T-helper 2 cell (primary cell): ENCODE measurements at regions not wholly inside any gene's neighbourhood (a gene's known extent, or its start where the extent isn't known, plus 50 kb on each side); places are given as distances from the start of the nearest gene placed in this dataset.

Experiments used
- DNase-seq, 5 experiments: peaks; one replicate each; pipeline versions ENCODE4 v3.0.0 to v3.0.0-alpha.2; 2012 to 2022

- DNase-seq, result no peak
These were observed 105.5 kb upstream of the CPLX2 start for GRCh38 chr5:175765858-175766257.

DNA sequence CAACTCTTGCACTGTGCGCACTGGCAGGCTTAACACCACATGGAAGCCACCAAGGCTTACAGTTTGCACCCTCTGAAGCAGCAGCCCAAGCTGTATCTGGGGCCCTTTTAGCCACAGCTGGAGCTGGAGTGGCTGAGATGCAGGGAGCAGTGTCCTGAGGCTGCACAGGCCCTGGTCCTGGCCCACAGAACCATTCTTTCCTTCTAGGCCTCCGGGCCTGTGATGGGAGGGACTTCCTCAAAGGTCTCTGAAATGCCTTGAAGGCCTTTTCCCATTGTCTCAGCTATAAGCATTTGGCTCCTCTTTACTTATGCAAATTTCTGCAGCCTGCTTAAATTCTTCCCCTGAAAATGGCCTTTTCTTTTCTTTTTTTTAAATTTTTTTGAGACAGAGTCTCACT lies 104.4 kb upstream of the CPLX2 start:
- no peak for DNase-seq

DNA sequence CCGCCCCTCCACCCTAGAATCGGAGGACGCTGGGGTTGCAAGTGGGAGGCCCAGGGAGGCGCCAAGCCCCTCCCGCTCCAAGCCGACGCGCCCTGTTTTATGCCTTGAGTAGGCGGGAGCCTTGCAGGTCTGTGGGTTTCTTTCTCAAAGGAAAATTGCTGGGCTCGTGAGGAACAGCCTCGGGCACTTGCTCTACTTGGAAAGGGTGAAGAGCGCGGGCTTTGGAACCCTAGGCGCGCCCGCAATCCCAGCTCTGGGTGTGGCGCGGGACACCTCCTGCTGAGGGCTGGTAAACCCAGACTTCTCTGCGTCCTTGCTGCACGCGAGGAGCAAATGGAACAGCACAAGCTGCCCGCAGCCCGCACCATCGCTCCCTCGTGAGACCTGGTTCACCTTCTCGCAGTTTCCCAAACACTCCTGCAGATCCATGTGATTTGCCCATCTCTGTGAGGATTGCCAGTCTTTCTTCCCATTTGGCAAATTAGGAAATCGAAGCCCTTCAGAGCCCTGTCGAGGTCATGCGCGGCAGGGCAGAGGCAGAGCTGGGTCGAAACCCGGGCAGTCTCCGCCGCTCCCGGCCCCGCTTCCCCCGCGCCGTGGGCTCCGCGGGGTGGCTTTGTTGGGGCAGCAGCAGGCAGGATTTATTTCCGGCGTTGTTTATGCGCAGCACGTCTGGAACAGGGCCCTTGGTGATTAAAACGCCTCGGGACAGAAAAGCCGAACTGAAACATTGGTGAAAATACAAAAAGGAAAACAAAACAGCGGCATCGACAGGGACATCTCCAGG lies 98.4 kb upstream of the CPLX2 start:
- no peak for DNase-seq

GRCh38 chr5:175773534-175774070 lies 97.8 kb upstream of the CPLX2 start:
- no peak for DNase-seq

DNA sequence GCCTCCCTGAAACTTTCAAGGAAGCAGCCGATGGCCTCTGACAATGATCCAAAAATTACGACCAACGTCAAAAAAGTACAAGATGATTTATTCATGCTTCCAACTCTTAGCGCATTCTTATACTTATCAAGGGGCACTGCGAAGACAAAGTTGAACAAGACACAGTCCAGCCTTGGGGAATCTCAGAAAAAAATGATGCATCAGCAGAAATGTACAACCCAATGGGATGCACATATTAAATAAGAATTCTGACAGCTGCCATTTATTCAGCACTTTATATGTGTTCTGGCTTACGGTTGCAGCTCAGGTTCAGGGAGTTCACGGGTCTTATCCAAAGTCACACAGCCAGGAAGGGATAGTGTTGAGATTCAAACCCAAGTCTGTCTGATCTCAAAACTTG lies 96.0 kb upstream of the CPLX2 start:
- DNase-seq, result no peak

DNA sequence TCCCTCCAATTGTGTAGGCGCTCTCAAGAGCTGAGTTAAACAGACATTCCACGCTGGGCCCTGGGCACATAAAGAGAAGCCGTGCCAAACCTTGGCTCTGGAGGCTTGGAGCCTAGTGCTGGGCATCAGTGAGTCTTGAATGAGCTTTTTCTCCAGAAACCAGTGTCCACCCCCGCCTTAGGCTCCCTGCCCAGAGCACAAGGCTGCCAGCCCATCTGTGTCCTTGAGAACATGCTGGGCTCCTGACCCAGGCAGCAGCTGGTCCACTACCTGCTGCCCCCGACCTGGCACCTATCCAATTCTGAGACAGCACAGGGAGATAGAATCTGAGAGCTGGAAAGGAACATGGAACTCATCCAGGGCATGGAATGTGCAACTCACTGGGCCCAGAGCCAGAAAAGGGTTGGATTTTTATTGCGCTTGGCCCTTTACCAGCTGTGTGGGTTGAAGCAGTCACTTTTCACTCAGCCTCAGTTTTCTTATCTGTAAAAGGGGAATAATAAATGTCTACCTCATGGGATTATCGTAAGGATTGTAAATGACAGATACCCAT lies 92.4 kb upstream of the CPLX2 start:
- DNase-seq, result no peak

- DNase-seq, result no peak
These were observed 87.6 kb upstream of the CPLX2 start for GRCh38 chr5:175783739-175784138.

- no peak for DNase-seq
These were observed 87.1 kb upstream of the CPLX2 start for GRCh38 chr5:175784230-175784629.

DNA sequence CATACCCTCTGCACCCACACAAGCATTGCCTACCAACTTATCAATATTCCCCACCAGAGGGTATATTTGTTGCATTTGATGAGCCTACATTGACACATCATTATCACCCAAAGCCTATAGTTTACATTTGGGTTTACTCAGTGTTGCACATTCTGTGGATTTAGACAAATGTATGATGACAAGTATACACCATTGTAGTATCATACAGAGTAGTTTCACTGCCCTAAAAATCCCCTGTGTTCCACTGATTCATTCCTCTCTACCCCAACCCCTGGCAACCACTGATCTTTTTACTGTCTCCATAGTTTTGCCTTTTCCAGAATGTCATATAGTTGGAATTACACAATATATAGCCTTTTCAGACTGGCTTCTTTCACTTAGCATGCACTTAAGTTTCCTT lies 85.7 kb upstream of the CPLX2 start:
- DNase-seq, result no peak

DNA sequence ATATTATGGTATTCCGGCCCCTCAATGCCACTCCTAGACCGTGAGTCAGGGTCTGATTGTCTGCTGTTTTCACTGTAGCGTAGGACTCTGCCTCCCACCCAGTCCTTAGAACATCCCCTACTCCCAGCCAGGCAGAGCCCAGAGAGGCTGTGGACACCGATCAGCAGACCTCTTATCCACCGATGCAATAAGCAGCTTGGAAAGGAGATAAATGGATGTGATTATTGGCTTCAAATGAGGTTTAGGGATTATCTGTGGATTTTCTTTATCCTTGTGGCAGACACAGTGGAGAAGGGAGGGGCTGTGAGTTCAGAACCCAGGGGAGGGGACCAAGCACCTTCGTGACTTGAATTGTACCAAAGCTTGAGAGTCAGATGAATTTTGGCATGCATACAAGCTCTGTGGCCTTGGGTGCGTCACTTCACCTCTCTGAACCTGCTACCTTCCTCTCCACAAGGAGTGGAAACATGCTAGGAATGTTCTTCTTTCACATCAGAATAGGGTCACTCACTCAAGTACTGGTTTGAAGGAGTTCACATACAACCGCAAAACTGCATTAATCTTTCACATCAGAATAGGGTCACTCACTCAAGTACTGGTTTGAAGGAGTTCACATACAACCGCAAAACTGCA lies 83.1 kb upstream of the CPLX2 start:
- no peak for DNase-seq

GRCh38 chr5:175789670-175790069 lies 81.7 kb upstream of the CPLX2 start:
- no peak for DNase-seq

DNA sequence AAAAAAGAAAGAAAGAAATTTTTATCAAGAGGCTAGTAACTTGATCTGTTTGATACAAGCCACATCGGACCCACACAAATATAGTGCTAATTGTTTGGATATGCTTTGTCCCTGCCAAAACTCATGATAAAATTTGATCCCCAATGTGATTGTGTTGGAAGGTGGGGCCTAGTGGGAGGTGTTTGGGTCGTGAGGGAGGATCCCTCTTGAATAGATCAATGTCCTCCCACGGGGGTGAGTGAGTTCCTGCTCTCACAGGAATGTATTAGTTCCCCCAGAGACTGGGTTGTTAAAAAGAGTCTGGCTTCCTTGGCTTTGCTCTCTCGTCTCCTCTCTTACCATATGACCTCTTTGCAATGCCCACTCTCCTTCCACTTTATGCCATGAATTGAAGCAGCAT lies 80.6 kb upstream of the CPLX2 start:
- DNase-seq, result no peak

- DNase-seq, result no peak
These were observed 75.4 kb upstream of the CPLX2 start for GRCh38 chr5:175795959-175796358.

DNA sequence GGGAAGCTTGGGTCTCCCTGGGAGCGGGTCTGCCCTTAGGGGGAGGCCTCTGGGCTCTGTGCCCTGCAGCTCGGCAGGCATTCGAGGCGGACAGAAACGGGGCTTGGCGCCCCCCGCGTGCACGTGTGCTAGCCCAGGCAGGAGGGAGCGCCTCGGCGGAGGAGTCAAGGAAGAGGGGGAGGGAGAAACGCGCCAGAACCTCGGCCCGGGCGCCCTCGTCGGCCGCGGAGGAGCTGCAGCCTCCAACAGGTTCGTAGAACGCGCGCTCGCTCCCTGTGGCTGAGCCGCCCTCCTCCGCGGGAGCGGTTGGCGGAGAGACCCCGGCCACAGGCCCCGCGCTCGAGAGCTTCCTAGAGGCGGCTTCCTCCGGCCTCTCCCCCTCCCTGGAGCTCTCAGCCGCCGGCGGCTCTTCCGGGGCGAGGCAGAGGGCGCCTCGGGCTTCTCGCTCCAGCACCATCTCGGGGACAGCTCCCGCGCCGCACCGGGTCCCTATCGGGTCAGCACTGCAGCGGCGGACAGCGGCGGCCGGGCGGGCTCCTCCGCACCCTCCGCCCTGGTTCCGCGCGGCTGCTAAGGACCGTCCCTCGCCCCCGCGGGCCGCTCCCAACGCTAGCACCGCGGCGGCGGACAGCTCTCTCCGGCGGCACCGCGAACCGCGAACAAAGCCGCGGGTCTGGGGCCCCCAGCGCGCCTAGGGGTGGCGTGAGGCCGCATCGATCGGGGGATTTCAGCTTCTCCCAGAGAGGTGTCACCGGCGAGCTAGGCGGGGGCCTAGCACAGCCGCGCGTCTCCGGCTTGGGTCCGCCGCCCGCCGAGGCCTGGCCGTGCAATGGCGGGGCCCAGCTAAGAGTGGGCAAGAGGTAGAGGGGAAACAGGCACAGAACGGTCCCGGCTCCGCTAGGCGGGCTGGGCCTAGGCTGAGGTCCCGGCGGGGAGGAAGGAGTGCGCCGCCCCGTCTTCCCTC lies 74.6 kb upstream of the CPLX2 start:
- DNase-seq, result peak; percentile 52 to 80 (median 67)

- DNase-seq, result no peak
These were observed 73.8 kb upstream of the CPLX2 start for GRCh38 chr5:175797521-175798038.

DNA sequence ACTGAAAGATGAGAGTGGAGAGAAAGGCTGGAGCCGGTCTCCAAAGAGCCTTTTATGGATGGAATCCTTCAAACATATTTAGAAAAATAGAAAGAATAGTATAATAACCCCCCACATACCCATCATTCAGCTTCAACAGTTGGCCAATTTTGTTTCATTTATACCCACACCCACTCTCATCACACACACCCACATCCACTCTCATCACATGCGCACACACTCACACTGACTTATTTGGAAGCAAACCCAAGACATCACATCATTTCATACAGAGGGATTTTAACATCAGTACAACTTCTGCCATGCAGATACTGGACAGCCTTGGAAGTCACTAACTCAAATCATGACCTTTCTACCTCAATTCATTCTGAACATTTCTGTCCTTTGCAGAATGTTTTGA lies 72.8 kb upstream of the CPLX2 start:
- no peak for DNase-seq

- DNase-seq, result no peak
These were observed 70.7 kb upstream of the CPLX2 start for GRCh38 chr5:175800656-175801081.

DNA sequence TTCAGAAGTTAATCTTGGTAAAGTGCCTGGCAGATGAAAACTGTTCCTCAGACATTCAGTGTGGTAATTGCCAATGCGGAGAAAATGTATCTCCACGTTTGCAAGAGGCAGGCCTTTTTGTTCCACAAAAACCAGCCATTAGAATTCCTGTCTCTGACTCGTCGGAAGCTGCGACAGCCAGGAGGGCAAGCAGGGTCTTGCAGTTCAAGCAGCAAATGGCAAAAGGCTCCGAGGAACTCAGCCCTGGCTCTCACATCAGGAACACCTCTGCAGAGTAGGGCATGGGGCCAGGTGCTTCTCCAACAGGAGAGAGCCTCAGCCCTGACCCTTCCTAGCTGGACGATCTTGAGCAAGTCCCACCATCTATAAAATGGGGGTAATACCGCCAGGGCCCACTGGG lies 69.0 kb upstream of the CPLX2 start:
- no peak for DNase-seq

DNA sequence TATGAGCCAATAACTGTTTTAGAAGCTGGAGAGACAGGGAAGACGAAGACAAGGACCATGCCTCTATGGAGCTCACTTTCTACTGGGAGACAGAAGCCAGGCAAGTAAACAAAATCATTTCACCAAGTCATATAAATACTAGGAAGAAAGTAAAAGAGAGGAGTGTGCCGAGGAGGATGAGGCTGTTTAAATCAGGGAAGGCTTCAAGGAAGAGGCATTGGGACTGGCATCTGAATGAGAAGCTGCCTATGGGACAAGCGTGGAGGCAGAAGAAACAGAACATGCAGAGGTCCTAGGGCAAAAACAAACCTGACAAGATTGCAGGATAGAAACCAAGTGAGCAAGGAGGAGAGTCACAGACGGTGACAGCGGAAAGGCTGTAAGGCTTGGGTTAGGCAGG lies 68.1 kb upstream of the CPLX2 start:
- DNase-seq, result no peak

GRCh38 chr5:175803736-175804454 lies 67.5 kb upstream of the CPLX2 start:
- DNase-seq, result no peak

GRCh38 chr5:175805256-175806011 lies 65.9 kb upstream of the CPLX2 start:
- DNase-seq, result no peak
